LNCAP (cell line): ENCODE measurements at regions not wholly inside any gene's neighbourhood (a gene's known extent, or its start where the extent isn't known, plus 50 kb on each side); places are given as distances from the start of the nearest gene placed in this dataset.

Source experiments
- TF ChIP-seq, protein P1 (sequence below): fragments of 450-650 bp; IDR thresholded peaks from 2 replicates; pipeline ENCODE4 v1.5.1; 2017; ENCODE audit warnings: mild to moderate bottlenecking

DNA sequence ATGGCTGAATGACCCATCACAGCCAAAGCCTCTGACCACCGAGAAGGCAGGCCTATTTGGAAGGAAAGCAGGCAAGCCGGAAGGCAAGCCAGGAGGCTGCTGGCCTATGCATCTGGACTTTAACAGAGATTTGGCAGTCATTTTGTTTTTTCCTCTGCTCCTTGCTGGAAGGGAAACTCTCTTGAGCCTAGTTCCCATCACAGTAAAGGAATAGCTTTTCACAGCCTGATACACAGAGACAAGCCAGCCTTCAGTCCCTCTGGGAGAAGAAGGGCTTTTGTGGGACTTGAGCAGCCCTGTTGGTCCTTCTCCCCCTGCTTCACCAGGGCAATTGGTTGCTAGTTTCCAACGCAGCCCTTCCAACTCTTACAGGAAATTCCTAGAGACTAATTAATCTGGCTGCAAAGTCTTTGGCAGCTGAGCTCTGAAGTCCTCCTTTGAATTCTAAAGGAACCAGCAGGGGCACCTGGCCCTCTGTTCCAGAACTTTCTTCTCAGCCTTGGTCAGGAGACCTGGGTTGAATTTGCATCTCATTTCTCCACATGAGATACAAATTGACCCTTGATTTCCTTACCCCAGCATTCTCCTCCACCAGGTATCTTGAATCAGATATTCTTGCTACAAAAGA is 157.3 kb upstream of the EPB41L4A start:
- TF ChIP-seq, protein P1, sequence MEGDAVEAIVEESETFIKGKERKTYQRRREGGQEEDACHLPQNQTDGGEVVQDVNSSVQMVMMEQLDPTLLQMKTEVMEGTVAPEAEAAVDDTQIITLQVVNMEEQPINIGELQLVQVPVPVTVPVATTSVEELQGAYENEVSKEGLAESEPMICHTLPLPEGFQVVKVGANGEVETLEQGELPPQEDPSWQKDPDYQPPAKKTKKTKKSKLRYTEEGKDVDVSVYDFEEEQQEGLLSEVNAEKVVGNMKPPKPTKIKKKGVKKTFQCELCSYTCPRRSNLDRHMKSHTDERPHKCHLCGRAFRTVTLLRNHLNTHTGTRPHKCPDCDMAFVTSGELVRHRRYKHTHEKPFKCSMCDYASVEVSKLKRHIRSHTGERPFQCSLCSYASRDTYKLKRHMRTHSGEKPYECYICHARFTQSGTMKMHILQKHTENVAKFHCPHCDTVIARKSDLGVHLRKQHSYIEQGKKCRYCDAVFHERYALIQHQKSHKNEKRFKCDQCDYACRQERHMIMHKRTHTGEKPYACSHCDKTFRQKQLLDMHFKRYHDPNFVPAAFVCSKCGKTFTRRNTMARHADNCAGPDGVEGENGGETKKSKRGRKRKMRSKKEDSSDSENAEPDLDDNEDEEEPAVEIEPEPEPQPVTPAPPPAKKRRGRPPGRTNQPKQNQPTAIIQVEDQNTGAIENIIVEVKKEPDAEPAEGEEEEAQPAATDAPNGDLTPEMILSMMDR = no peak

DNA sequence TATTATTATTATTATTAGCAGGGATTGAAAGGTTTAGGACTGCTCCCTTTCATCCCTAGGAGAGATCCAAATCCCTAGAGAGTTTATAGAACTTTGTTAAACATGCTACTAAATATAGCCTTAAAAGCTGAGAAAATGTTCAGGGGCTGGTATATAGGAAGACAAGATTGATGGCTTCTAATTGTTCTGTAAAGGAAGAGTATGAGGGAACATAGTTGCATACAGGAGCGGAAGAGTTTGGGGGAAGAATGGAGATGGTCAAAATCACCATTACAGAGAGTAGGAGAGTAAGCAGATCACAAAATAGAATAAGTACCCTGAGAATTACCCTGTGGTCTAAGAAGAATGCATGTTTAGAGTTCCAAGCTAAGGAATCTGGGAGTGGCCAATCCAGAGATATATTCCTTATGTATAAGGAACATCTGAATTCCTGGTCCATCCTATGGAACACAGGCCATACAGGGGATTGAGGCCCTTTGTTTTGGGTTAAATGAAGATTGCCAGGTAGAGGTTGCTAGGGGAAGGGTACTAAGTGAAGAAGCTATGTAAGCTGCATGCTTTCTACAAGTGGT is 158.0 kb upstream of the APC start:
- TF ChIP-seq, protein P1 = no peak

DNA sequence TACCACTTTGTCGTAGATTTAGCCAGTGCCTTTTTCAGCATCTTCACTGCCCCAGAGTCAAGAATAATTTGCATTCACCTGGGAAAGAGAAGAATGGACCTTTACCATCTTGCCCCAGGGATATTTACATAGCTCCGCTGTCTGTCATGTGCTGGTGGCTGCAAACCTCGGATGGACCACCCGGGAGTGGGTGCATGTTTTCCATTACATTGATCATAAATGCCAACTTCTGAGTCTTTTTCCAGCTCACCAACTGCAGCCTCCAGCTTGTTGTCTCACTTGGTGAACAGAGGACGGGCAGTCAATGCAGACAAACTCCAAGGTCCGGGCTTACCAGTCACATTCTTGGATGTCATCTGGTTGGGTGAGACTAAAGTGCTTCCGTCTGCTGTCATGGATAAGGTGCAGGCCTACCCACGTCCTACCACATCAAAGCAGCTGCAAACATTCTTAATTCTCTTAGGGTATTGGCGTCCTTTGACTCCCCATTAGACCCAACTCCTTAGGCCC is 155.8 kb upstream of the APC start:
- TF ChIP-seq, protein P1 = no peak

DNA sequence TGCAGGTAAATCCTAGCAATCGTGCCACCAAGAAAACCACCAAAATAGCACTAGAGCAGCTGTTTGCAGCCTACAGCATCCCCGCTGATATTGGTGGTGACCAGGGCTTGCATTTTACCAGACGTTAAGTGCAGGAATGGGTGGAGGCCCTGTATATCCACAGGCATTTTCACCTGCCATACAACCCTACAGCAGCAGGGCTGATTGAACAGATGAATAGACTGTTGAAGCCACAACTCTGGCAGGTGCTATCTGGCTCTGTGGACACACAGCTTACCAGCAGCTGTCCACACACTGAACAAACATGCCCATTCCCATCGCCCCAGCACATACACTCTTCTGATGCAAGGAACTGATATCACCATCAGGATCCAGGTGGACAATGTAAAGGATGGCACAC is 154.5 kb upstream of the APC start:
- TF ChIP-seq, protein P1 = no peak

DNA sequence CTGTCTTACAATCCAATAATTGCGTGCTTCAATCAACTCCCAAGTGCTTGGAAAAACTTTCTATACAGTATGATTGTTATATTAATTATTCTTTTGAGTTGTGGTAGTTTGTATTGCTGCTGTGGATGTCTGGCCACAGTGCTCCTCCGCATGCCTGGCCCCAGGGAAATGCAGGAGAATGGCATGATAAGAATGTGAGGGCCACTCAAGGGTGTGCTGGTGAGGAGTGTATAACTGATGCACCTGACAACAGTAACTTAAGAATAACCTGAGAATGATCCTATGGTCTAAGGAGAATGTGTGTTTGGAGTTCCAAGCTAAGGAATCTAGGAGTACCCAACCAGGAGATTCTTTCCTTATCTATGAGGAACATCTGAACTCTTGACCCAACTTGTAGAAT is 152.9 kb upstream of the APC start:
- TF ChIP-seq, protein P1 = no peak

DNA sequence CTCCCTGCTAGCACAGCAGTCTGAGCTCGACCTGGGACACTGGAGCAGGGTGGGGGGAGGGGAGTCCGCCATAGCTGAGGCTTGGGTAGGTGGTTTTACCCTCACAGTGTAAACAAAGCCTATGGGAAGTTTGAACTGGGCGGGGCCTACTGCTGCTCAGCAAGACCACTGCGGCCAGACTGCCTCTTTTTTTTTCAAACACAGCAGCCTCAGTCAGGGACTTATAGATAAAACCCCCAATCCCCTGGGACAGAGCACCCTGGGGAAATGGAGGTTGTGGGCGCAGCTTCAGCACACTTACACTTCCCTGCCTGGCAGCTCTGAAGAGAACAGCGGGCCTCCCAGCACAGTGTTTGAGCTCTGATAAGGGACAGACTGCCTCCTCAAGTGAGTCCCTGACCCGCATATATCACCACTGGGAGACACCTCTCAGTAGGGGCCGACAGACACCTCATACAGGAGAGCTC is 151.1 kb upstream of the APC start:
- TF ChIP-seq, protein P1 = no peak

DNA sequence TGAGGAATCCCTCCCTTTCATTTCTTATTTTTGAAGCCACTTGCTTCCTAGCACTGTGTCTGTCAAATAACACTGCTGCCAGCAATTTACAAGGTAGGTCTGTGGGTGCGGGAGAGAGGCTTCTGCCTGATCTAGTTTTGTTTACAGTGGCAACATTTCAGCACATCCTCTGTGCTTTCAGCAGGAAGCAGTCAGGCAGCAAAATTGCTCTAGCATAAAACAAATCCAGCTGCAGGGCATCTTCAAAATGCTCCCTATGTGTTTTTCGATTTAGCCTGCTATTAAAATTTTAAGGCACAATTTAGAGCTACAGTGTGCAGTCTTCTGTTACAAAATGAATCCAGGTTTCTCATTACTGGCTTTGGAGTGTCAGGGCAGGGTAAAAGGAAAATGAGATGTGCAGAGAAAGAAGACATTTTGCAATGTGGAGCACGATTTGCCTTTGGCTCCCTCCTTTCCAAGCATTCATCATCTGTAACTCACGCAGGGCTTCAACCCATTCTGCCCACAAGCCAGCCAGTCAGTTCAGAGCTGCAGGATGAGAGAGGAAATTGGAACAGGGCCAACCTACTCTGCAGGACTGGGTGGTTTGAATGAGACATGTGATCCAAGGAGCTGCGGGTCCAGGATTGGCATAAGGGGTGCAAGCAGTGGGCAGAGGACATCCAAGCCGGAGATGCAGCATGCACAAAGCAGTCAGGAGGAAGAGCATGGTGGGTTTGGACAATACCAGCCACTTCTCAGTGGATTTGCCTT is 143.4 kb upstream of the APC start:
- TF ChIP-seq, protein P1 = no peak
